ENCODE measurements at regions not wholly inside any gene's neighbourhood (a gene's known extent, or its start where the extent isn't known, plus 50 kb on each side); places are given as distances from the start of the nearest gene placed in this dataset.

DNA sequence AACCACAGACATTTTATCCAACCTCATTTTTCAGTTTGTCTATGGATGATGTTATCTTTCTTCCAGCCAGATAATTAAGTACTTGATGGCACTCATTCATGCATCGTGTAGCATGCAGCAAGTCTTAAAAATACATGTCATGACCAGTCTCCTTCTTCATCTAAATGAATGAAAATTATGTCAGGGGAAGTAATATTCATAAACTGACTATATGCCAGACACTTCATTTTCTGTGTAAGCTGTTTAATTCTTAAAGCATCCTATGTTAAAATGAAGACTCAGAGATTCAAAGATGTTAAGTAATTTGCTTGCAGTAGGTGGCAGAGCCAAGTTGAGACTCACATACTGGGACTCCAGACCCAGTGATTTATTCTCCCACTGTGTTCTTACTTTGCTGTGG is 181.7 kb upstream of the CD180 start:
- TF ChIP-seq, protein P1, sequence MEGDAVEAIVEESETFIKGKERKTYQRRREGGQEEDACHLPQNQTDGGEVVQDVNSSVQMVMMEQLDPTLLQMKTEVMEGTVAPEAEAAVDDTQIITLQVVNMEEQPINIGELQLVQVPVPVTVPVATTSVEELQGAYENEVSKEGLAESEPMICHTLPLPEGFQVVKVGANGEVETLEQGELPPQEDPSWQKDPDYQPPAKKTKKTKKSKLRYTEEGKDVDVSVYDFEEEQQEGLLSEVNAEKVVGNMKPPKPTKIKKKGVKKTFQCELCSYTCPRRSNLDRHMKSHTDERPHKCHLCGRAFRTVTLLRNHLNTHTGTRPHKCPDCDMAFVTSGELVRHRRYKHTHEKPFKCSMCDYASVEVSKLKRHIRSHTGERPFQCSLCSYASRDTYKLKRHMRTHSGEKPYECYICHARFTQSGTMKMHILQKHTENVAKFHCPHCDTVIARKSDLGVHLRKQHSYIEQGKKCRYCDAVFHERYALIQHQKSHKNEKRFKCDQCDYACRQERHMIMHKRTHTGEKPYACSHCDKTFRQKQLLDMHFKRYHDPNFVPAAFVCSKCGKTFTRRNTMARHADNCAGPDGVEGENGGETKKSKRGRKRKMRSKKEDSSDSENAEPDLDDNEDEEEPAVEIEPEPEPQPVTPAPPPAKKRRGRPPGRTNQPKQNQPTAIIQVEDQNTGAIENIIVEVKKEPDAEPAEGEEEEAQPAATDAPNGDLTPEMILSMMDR (IDR thresholded peaks at IDR 0.05) = no peak
- TF ChIP-seq POLR2A (IDR thresholded peaks at IDR 0.05) = no peak
